ENCODE measurements at regions not wholly inside any gene's neighbourhood (a gene's known extent, or its start where the extent isn't known, plus 50 kb on each side); places are given as distances from the start of the nearest gene placed in this dataset.
A peak's percentile ranks its signal among the peaks of the same experiment; 100 is the strongest.

DNA sequence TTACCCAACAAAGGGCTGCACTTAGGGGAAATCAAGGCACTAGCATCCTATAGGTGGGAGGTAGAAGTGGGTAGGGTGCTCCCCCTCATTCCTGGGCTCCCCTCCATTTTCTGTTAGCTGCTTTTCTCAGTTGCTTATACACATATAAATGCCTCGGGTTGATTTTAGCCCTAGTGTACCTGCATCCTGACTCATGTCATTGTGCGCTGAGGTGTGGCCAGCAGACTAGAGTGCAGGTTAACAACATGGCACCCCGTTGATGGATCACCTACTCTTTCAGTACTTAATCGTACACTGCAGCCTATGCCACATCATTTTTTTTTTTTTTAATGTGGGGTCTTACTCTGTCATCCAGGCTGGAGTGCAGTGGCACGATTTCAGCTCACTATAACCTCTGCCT, 144.0 kb upstream of the ITGB1 start:
- H3K36me3 ChIP-seq = no peaks in the 10 kb centered on the region
- H3K27me3 ChIP-seq (replicated peaks; ENCODE audit: insufficient read depth) = no peaks in the 10 kb centered on the region
- no peaks in the 10 kb centered on the region for H3K4me1 ChIP-seq (replicated peaks)
- H3K27ac ChIP-seq = no peak overlapping the region
- intact Hi-C loops (cut with DNase I) = no loop called here
- no peak overlapping the region for H3K4me3 ChIP-seq
- TF ChIP-seq POLR2AphosphoS5 (IDR thresholded peaks at IDR 0.05) (no peak), POLR2A (IDR thresholded peaks at IDR 0.05) (no peak)
- TF ChIP-seq, protein P1, sequence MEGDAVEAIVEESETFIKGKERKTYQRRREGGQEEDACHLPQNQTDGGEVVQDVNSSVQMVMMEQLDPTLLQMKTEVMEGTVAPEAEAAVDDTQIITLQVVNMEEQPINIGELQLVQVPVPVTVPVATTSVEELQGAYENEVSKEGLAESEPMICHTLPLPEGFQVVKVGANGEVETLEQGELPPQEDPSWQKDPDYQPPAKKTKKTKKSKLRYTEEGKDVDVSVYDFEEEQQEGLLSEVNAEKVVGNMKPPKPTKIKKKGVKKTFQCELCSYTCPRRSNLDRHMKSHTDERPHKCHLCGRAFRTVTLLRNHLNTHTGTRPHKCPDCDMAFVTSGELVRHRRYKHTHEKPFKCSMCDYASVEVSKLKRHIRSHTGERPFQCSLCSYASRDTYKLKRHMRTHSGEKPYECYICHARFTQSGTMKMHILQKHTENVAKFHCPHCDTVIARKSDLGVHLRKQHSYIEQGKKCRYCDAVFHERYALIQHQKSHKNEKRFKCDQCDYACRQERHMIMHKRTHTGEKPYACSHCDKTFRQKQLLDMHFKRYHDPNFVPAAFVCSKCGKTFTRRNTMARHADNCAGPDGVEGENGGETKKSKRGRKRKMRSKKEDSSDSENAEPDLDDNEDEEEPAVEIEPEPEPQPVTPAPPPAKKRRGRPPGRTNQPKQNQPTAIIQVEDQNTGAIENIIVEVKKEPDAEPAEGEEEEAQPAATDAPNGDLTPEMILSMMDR (IDR thresholded peaks at IDR 0.05) = no peak
- no peak for DNase-seq (ENCODE audit: low spot score)
- H3K9me3 ChIP-seq = no peaks in the 10 kb centered on the region
- 88% methylated on average over 5 of the region's 5 CpGs for WGBS

DNA sequence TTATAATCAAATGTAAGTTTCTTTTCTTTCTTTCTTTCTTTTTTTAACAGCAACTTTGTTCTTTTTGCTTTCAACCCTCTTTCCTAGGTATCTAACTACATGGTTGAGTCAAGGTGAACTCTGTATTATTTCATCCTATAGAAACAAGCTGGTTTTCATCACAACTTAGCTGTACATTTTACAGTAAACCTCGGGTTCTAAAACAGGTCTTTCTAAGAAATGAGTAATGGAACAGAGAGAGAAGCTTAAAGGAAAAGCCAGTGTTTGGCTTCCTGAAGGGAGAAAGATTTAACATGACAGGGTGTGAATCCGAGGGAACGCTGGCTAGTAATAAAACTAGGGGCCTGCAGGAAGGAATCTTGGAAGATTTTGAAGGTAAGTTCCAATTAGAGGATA, 143.4 kb upstream of the ITGB1 start:
- TF ChIP-seq, protein P1 (IDR thresholded peaks at IDR 0.05) = no peak
- no peak for TF ChIP-seq POLR2AphosphoS5 (IDR thresholded peaks at IDR 0.05)
- TF ChIP-seq POLR2A (IDR thresholded peaks at IDR 0.05) = no peak
- Histone ChIP-seq H3K27ac (no peak overlapping the region), H3K27me3 (replicated peaks; ENCODE audit: insufficient read depth) (no peaks in the 10 kb centered on the region), H3K36me3 (no peaks in the 10 kb centered on the region), H3K4me1 (replicated peaks) (no peaks in the 10 kb centered on the region), H3K4me3 (no peak overlapping the region), H3K9me3 (no peaks in the 10 kb centered on the region)
- intact Hi-C loops (cut with DNase I) = no loop called here
- WGBS = 18% methylated on average over 3 of the region's 3 CpGs
- no peak for DNase-seq (ENCODE audit: low spot score)

DNA sequence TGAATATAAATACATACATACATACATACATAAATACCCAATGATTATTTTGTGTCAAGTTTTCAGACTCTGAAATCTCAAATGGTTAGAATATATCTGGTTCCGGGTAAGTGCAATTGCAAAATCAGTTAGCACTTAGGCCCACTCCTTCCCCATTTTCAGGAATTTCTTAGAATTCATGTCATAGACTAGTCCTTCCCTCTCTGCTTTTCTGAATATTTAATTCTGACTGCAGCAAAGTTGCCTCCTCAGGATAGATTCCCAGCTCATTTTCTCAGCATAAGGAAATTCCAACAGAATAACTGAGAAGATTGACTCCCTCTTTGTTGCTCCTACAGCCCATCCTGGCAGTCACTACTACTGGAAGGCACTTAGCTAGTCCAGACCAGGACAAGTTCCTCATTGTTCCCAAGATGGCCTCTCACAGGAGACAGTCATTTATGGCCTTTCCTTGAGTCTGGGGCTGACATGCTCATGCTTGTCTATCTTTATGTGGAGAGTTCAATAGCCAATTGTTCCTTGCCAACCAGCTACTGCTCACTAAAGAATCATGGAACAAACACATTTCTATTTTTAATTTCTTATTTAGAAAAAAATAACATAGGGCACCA, 142.9 kb upstream of the ITGB1 start:
- H3K36me3 ChIP-seq = no peaks in the 10 kb centered on the region
- H3K4me3 ChIP-seq = no peak overlapping the region
- no peaks in the 10 kb centered on the region for H3K4me1 ChIP-seq (replicated peaks)
- DNase-seq (ENCODE audit: low spot score) = peak; percentile 11
- no peaks in the 10 kb centered on the region for H3K27me3 ChIP-seq (replicated peaks; ENCODE audit: insufficient read depth)
- intact Hi-C loops (cut with DNase I) = no loop called here
- no peak overlapping the region for H3K27ac ChIP-seq
- H3K9me3 ChIP-seq = no peaks in the 10 kb centered on the region
- TF ChIP-seq POLR2A (IDR thresholded peaks at IDR 0.05) (no peak), POLR2AphosphoS5 (IDR thresholded peaks at IDR 0.05) (no peak)
- TF ChIP-seq, protein P1 (IDR thresholded peaks at IDR 0.05) = no peak
- WGBS = 87% methylated on average over 1 of the region's 1 CpG

DNA sequence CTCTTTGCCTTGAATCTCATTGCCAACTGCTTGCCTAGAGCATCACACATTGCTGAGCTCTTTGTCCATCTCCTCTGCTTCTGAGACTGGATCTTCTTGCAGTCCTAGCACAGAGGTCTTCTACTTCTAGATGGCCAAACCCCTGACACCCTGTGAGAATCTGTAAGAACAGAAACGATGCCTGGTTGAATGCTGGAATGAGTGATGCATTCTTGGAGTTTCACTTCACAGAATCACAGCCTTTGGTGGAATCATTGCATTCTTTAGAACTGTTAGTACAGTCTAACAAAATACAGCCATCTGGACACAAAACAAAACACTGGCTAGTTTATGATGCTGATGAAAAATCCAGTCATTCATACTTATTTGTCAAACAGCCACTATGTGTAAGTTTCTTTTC, 141.7 kb upstream of the ITGB1 start:
- Histone ChIP-seq H3K9me3 (no peaks in the 10 kb centered on the region), H3K36me3 (no peaks in the 10 kb centered on the region), H3K4me1 (replicated peaks) (no peaks in the 10 kb centered on the region), H3K27ac (no peak overlapping the region), H3K4me3 (no peak overlapping the region), H3K27me3 (replicated peaks; ENCODE audit: insufficient read depth) (no peaks in the 10 kb centered on the region)
- DNase-seq (ENCODE audit: low spot score) = no peak
- 73% methylated on average over 1 of the region's 1 CpG for WGBS
- TF ChIP-seq POLR2AphosphoS5 (IDR thresholded peaks at IDR 0.05) = no peak
- intact Hi-C loops (cut with DNase I) = no loop called here

DNA sequence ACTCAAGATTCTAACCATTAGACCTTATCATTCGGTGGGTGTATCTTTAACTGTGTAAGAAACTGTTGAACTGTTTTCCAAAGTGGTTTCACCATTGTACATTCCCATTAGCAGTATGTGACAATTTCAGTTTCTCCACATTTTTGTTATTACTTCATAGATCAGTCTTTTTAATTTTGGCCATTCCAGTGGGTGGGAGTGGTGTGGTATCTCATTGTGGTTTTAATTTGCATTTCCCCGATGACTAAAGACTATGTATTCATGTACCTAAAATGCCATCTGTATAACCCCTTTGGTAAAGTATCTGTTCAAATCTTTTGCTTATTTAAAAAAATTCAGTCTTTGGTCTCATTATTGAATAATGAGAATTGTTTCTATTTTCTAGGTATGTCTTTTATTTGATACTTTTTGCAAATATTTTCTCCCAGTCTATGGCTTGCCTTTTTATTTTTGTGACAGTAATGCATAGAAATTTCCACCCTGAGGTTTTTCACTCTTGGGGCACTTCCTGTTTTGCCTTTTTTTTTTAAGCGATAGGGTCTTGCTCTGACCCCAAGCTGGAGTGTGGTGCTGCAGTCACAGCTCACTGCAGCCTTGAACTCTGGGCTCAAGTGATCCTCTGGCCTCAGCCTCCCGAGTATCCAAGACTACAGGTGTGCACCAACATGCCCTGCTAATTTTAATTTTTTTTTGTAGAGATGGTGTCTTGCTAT, 141.1 kb upstream of the ITGB1 start:
- intact Hi-C loops (cut with DNase I) = no loop called here

More for the DNA sequence above, 141.1 kb upstream of the ITGB1 start:
- WGBS = 95% methylated on average over 4 of the region's 4 CpGs
- no peak overlapping the region for H3K4me3 ChIP-seq
- no peaks in the 10 kb centered on the region for H3K4me1 ChIP-seq (replicated peaks)
- no peaks in the 10 kb centered on the region for H3K36me3 ChIP-seq
- DNase-seq (ENCODE audit: low spot score) = no peak
- no peaks in the 10 kb centered on the region for H3K27me3 ChIP-seq (replicated peaks; ENCODE audit: insufficient read depth)
- H3K27ac ChIP-seq = no peak overlapping the region
- TF ChIP-seq, protein P1 (IDR thresholded peaks at IDR 0.05) = no peak
- TF ChIP-seq POLR2AphosphoS5 (IDR thresholded peaks at IDR 0.05) (no peak), POLR2A (IDR thresholded peaks at IDR 0.05) (no peak)
- H3K9me3 ChIP-seq = no peaks in the 10 kb centered on the region

Measured in prostate gland (tissue), 2 donors.